ENCODE measurements at regions not wholly inside any gene's neighbourhood (a gene's known extent, or its start where the extent isn't known, plus 50 kb on each side); places are given as distances from the start of the nearest gene placed in this dataset.
A peak's percentile ranks its signal among the peaks of the same experiment; 100 is the strongest.

GRCh38 chr10:21032587-21033319, 135.6 kb upstream of the NEBL start:
- DNase-seq (ENCODE audit: low spot score), result no peak

GRCh38 chr10:21031232-21031795, 134.2 kb upstream of the NEBL start:
- peak; percentile 13 for DNase-seq (ENCODE audit: low spot score)

DNA sequence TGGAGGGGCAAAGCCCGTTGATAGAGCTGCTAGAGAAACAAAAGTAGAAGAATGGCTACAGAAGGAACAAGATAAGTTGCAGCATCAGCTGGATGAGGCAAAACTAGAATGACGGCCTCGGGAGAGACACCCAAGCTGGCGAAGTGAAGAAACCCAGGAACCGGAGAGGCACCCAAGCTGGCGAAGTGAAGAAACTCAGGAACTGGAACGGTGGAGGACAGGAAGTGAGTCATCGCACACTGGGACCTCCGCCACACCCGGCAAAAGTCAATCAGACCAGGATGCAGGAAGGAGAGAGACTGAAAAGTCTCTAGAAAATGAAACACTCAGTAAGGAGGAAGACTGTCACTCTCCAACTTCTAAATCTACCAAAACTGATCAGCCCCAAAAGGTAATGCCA, 133.0 kb upstream of the NEBL start:
- DNase-seq (ENCODE audit: low spot score), result no peak

- DNase-seq (ENCODE audit: low spot score), result no peak
Observed at GRCh38 chr10:21022821-21023220, 125.7 kb upstream of the NEBL start.

DNA sequence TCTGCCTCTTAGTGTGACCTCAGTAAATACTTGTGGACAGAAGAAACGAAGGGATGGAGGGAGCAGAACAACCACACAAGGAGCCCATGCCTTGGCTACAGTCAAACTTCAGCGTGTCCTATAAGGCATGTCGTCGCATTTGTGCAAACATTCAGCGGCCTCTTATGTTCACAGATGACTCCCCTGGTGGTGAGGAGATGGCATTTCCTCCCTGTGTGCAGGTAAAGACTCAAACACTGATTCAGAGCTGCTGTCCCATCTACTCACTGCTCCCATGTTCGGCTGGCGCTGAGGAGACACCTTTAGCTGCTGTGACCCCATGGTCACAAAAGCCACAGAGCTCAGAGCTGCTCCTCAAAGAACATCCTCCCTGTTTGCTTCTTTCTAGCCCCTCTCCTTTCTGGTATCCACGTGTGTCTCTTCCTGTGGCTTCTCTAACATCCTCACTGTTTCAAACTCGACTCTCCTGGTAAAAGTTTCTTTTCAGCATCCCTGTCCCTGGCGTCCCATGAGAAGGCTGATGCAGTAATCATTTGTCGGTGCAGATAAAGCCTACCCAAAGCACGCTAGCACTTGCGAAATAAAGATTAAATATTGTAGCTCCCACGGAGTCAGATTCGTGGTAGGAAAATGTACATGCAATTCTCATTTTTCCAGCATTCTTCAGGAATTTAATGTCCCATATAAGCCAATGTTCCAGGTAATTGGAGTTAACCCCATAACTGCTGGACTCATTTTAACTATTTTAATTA, 124.9 kb upstream of the NEBL start:
- DNase-seq (ENCODE audit: low spot score), result peak; percentile 27

- no peak for DNase-seq (ENCODE audit: low spot score)
Observed at GRCh38 chr10:21021231-21021630, 124.1 kb upstream of the NEBL start.

DNA sequence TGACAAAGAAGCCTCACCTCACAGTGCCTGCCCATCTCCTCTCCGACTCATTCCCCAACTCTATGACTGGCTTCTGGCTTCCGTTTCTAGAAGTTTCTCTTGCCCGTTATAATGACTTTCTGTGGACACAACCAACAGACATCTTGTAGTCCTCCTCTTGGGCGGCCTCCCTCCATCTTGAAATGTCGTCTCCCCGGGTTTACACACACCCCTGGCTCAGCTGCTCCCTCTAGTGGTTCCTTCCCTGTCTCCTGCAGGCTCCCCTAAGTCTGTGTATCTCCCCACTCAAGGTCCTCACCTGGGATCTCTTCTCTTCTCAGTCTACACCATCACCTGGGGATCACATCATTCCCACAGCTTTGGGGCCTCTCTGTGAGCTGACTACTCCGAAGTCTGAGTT, 123.4 kb upstream of the NEBL start:
- DNase-seq (ENCODE audit: low spot score), result peak; percentile 19

- DNase-seq (ENCODE audit: low spot score), result no peak
Observed at GRCh38 chr10:21019436-21019835, 122.3 kb upstream of the NEBL start.

- no peak for DNase-seq (ENCODE audit: low spot score)
Observed at GRCh38 chr10:21015851-21016250, 118.7 kb upstream of the NEBL start.

- DNase-seq (ENCODE audit: low spot score), result no peak
Observed at GRCh38 chr10:21014141-21014540, 117.0 kb upstream of the NEBL start.

GRCh38 chr10:21011433-21012018, 114.4 kb upstream of the NEBL start:
- DNase-seq (ENCODE audit: low spot score), result no peak

DNA sequence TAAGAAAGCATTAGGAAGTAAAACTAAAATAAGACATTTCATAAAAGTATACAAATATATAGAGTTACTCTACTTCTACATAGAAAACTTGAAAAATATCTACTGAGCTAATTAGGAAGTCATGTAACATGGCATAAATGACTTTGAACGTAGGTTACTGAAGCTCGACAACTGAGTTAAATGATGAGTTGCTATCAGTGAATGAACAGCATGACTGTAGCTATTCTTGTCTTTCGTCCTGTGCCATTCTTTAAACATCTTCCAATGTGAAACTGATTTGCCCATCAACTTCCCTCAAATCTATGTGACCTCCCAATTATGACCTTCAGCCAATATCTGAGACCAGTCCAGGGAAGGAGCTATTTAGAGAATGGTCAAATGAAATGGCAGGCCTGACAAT, 113.5 kb upstream of the NEBL start:
- DNase-seq (ENCODE audit: low spot score), result no peak

DNA sequence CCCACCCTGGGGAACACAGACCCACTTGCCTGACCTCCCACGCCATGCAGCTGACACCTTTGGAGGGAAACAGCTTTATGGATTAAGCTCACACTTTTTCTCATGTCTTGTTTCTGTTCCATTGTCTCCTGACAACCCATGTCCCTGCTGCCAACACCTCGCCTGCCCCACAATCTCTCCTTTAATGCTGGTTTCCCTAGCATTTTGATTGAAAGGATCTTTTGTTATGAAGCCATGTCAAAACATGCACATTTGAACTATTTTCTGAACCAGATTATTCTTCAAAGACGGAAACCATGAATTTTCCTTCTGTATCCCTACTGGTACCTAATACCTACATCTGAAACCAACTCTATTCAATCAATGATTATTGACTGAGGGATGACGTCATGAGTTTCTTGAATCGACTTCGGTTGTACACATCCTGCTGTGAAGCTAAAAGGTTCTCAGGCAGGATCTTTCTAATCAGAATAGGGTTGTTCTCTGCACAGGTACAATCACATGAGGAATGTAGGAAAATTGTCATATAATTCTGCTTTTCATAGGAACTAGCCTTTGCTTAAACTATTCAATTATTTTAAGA, 106.2 kb upstream of the NEBL start:
- DNase-seq (ENCODE audit: low spot score), result no peak

DNA sequence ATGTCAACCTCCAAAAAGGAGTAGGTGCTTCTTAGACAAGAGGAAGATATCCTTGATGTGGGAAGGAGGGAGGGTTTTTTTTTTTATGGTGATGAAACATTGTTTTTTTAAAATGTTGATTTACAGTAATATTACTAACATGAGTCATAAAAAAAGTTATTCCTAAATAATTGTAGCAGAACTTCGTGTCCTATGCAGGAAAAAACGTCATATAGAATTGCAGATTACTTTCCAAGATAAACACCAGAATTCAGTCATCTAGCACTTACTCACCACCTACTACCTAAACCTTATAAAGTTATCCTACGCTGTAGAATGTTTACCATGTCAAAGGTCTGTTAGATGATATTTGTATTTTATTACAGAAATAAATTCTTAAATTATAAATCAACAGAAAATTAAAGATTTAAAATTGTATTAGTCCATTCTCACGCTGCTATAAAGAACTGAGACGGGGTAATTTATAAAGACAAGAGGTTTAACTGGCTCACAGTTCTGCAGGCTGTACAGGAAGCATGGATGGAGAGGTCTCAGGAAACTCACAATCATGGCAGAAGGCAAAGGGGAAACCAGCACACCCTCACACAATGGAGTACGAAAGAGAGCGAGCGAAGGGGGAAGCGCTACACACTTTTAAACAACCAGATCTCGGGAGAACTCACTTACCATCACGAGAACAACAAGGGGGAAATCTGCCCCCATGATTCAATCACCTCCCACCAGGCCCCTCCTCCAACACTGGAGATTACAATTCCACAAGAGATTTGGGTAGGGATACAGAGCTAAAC, 105.2 kb upstream of the NEBL start:
- no peak for DNase-seq (ENCODE audit: low spot score)

DNA sequence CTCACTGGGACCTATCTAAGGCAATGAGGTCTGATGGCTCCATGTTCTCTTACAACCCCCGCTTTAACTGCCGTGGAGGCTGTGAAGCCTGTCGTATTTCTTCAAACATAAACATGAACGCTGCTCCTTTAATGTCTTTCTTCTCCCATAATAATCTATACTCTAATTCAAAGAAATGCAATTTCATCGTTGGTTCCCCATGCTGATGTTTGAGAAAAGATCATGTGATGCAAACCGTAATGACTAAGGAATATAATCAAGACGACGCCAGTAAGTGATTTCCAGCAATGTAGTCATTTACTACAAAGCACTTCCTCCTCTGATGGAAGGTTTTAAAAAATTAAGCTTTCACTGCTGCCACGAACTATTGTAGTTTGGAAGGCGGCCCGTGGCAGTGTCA, 102.6 kb upstream of the NEBL start:
- DNase-seq (ENCODE audit: low spot score), result no peak

- no peak for DNase-seq (ENCODE audit: low spot score)
Observed at GRCh38 chr10:20998036-20998435, 100.9 kb upstream of the NEBL start.

- DNase-seq (ENCODE audit: low spot score), result peak; percentile 38
Observed at GRCh38 chr10:20995123-20995987, 98.2 kb upstream of the NEBL start.

GRCh38 chr10:20993830-20994527, 96.9 kb upstream of the NEBL start:
- no peak for DNase-seq (ENCODE audit: low spot score)

DNA sequence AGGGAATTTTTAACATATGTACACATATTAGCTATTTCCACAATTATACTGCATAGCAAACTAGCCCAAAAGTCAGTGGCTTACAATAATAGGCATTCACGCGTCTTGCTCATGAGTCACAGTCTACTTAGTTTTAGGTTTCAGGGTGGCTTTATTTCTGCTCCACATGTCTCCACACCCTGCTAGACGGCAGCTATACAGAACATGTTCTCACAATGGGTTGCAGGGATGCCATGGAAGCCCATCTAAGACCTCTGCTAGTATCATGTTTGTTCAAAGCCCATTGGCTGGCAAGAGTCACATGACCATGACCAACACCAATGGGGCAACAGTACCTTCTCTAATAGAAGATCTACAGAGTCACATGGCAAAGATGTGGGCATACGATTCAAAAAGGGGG, 96.3 kb upstream of the NEBL start:
- DNase-seq (ENCODE audit: low spot score), result no peak

DNA sequence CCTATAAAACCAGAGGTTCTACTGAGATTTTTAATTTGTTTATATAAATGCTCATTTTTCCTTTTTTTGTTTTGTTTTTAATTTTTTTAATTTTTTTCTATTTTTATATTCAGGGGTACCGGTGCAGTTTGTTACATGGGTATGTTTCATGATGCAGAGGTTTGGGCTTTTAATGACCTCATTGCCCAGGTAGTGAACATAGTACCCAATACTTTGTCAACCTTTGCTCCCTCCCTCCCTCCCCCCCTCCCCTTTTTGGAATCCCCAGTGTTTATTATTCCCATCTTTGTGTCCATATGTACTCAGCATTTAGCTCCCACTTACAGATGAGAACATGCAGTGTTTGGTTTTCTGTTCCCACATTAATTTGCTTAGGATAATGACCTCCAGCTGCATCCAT, 94.4 kb upstream of the NEBL start:
- no peak for DNase-seq (ENCODE audit: low spot score)

Measured in SK-N-DZ (cell line).